ENCODE measurements at regions not wholly inside any gene's neighbourhood (a gene's known extent, or its start where the extent isn't known, plus 50 kb on each side); places are given as distances from the start of the nearest gene placed in this dataset.
A peak's percentile ranks its signal among the peaks of the same experiment; 100 is the strongest.

- Histone ChIP-seq H3K27me3 (replicated peaks; ENCODE audit: control insufficient read depth, insufficient read depth, low read length) (no peaks in the 10 kb centered on the region), H3K36me3 (ENCODE audit: control insufficient read depth, insufficient read depth, low read length) (no peaks in the 10 kb centered on the region), H3K4me3 (replicated peaks; ENCODE audit: low read depth, low read length) (no peak overlapping the region)
- no peak for TF ChIP-seq CTCF (IDR thresholded peaks at IDR 0.05; ENCODE audit: insufficient read depth, low read length, poor library complexity, severe bottlenecking)
- peak; percentile 80 for DNase-seq (ENCODE audit: extremely low read depth, insufficient read length)
Observed at GRCh38 chr2:161077367-161078210, 82.6 kb upstream of the TANK start.

DNA sequence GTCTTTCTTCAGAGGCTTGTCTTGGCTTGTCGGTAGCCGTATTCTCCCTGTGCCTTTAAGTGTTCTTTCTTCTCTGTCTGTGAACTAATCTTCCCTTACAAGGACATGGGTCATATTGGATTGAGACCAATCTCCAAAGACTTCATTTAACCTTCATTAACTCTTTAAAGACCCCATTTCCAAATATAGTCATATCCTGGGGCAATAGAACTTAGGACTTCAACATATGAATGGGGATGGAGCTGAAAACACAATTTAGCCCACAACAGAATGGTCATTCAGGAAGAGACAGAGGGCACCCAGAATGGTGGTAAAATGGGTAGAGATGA lies 82.1 kb upstream of the TANK start:
- DNase-seq (ENCODE audit: extremely low read depth, insufficient read length) = no peak
- no peak for TF ChIP-seq CTCF (IDR thresholded peaks at IDR 0.05; ENCODE audit: insufficient read depth, low read length, poor library complexity, severe bottlenecking)
- H3K4me3 ChIP-seq (replicated peaks; ENCODE audit: low read depth, low read length) = no peak overlapping the region
- no peaks in the 10 kb centered on the region for H3K27me3 ChIP-seq (replicated peaks; ENCODE audit: control insufficient read depth, insufficient read depth, low read length)
- H3K36me3 ChIP-seq (ENCODE audit: control insufficient read depth, insufficient read depth, low read length) = no peaks in the 10 kb centered on the region

DNA sequence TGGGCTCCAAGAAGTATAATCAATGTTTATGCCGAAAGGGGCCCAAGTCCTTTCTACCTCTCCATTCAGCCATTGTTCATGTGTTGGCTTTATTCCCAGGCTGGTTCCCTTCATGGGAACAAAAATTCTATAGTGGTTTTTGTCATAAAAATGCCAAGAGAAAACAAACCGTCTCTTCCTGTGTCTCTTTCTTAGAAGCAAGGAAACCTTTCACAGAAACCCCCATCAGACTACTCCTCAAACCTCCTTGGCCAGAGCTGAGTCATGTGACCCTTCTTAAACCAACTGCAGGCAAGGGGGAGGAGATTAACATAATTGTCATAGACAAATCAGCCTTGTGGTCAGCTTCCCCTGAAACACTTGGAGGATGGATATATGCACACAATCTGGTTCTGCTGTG lies 75.1 kb upstream of the TANK start:
- TF ChIP-seq CTCF (IDR thresholded peaks at IDR 0.05; ENCODE audit: insufficient read depth, low read length, poor library complexity, severe bottlenecking) = no peak
- DNase-seq (ENCODE audit: extremely low read depth, insufficient read length) = no peak
- H3K4me3 ChIP-seq (replicated peaks; ENCODE audit: low read depth, low read length) = no peak overlapping the region
- no peaks in the 10 kb centered on the region for H3K27me3 ChIP-seq (replicated peaks; ENCODE audit: control insufficient read depth, insufficient read depth, low read length)
- H3K36me3 ChIP-seq (ENCODE audit: control insufficient read depth, insufficient read depth, low read length) = no peaks in the 10 kb centered on the region

GRCh38 chr2:161088658-161089350 lies 71.4 kb upstream of the TANK start:
- peak; percentile 76 for DNase-seq (ENCODE audit: extremely low read depth, insufficient read length)
- Histone ChIP-seq H3K27me3 (replicated peaks; ENCODE audit: control insufficient read depth, insufficient read depth, low read length) (no peaks in the 10 kb centered on the region), H3K4me3 (replicated peaks; ENCODE audit: low read depth, low read length) (no peak overlapping the region), H3K36me3 (ENCODE audit: control insufficient read depth, insufficient read depth, low read length) (no peaks in the 10 kb centered on the region)
- TF ChIP-seq CTCF (IDR thresholded peaks at IDR 0.05; ENCODE audit: insufficient read depth, low read length, poor library complexity, severe bottlenecking) = no peak

DNA sequence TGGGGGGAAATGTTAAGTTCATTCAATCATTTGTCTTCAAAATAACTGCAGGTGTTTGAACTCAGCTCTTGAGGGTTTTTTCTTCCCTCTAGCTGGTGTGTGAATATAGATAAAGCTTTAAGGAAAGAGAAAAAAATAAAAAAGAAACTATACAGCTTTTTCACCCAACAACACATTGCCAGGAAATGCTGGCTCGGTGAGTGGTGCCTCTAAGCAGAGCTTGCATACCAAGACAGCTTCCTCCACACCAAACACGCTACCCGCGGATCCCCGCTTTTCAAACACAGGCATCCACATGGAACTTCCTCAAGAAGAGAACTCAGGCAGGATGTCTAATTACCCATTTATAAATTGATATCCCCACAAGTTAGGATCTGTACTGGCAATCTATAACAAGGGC lies 69.8 kb upstream of the TANK start:
- no peak for DNase-seq (ENCODE audit: extremely low read depth, insufficient read length)
- TF ChIP-seq CTCF (IDR thresholded peaks at IDR 0.05; ENCODE audit: insufficient read depth, low read length, poor library complexity, severe bottlenecking) = no peak
- H3K4me3 ChIP-seq (replicated peaks; ENCODE audit: low read depth, low read length) = no peak overlapping the region
- no peaks in the 10 kb centered on the region for H3K36me3 ChIP-seq (ENCODE audit: control insufficient read depth, insufficient read depth, low read length)
- H3K27me3 ChIP-seq (replicated peaks; ENCODE audit: control insufficient read depth, insufficient read depth, low read length) = no peaks in the 10 kb centered on the region
